Fibroblast of skin of abdomen (primary cell): ENCODE measurements at regions not wholly inside any gene's neighbourhood (a gene's known extent, or its start where the extent isn't known, plus 50 kb on each side); places are given as distances from the start of the nearest gene placed in this dataset.
"Not testable (repeated sequence)": the region's sequence is repeated elsewhere in the genome, so short reads cannot be mapped to it uniquely, and the experiment has no call there.

Experiments
- DNase-seq: peaks from one replicate; pipeline ENCODE4 v3.0.0-alpha.2; 2013

DNA sequence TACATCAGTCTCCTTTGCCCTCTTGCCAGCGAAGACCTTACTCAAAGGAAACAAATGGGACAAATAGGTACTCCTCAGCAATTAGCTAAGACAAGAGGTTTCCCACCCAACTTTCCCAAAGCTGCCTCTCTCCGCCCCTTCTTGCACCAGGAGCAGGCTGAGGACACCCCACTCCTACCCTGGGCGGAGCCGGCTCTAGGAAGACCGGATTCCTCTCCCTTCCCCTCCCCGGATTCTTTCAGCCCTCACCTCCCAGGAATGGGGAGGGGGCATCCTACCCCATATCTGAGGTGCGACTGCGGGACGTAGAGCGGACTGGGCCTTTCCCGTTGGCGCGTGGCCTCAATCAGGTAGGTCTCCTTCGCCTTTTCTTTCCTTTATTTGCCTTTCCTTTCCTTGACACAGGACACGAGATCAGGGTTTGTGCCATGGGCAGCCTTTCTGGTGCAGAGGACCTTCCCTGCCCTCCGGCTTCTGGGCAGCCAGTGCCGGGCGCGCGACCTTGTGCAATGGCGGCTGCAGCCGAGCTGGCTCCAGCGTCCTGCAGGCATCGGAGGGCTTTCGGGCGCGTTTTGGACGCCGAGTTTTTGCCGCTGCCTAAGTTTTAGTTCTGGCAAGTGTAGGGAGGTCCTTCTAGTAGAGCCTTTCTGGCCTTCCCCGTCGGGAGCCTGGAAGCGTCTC, 279.9 kb downstream of the PLS3 start:
- DNase-seq, result not testable (repeated sequence)

DNA sequence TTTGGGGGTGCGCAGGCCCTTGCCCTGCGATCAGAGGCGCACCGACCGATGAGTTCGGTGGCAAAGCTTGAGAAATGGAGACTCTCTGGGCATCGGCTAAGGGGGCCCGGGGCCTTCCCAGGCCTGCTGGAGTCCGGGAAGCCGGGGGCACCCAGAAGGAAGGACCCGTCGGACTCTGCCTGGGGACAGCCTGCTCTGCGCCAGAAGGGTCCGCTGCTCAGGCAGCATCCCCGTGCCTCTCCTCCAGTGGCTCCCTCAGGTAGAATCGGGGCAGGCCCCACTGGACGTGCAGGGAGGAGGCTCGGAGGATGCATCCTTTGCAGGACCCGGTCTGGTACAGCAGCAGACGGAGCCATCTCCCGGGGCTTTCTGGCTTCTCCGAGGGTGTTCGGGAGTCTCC, 290.0 kb downstream of the PLS3 start:
- not testable (repeated sequence) for DNase-seq

DNA sequence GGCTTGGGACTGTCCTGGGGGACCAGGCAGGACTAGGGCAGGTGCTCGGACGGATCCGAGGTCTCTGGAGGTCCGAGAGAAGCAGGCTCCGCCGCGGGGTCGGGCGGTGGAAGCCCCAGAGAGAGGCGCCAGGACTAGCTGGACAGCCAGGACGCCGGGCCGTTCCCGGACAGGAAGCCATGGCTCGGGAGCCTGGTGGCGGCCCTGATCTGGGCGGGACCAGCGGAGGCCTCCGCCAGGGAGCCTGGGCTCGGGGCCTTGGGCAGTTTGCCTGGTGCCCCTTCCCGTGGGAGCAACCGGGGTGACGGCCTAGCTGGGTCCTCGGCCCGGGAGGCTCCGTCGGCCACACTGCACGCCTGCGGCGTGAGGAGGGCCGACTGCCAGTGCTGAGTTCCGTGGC, 292.3 kb downstream of the PLS3 start:
- not testable (repeated sequence) for DNase-seq

DNA sequence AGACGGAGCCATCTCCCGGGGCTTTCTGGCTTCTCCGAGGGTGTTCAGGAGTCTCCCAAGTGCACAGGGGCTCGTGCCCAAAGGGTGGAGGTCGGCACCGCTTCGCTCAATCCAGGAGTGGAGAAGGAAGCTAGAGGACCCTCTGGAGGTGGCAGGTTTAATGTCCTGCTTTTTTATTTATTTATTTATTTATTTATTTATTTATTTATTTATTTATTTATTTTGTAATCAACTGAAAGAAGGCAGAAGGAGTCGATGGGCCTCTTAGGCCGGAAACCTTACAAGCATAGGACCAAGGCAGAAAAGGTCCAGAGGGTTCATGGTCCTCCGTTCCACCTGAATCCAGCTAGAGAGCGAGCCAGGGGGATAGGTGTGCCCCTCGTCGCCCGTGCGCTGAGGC, 289.4 kb upstream of the AGTR2 start:
- DNase-seq, result not testable (repeated sequence)

DNA sequence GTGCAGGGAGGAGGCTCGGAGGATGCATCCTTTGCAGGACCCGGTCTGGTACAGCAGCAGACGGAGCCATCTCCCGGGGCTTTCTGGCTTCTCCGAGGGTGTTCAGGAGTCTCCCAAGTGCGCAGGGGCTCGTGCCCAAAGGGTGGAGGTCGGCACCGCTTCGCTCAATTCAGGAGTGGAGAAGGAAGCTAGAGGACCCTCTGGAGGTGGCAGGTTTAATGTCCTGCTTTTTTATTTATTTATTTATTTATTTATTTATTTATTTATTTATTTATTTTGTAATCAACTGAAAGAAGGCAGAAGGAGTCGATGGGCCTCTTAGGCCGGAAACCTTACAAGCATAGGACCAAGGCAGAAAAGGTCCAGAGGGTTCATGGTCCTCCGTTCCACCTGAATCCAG, 286.4 kb upstream of the AGTR2 start:
- not testable (repeated sequence) for DNase-seq

DNA sequence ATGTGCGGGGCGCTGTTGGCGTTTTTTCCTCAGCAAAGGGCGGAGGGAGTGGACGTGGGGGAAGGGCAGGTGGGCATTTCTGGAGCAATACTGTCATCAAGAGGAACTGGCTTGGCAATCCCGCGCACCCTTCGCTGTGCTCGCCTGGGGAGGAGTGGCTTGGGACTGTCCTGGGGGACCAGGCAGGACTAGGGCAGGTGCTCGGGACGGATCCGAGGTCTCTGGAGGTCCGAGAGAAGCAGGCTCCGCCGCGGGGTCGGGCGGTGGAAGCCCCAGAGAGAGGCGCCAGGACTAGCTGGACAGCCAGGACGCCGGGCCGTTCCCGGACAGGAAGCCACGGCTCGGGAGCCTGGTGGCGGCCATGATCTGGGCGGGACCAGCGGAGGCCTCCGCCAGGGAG, 282.5 kb upstream of the AGTR2 start:
- not testable (repeated sequence) for DNase-seq

DNA sequence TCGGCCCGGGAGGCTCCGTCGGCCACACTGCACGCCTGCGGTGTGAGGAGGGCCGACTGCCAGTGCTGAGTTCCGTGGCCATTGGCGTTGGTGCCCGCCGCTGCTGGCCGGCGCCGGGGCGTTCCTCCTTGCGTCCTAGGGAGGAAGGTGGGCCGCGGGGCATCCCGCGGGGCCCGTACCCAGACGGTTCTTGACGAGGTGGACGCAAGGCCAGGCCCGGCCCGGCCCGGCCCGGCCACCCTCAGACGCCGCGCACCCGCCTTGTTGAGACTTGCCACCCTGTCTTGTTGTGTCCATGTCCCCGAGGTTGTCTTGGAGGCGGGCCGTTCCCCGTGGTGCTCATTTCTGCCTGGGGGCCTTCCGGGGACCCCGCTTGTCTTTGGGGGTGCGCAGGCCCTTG, 282.0 kb upstream of the AGTR2 start:
- not testable (repeated sequence) for DNase-seq

DNA sequence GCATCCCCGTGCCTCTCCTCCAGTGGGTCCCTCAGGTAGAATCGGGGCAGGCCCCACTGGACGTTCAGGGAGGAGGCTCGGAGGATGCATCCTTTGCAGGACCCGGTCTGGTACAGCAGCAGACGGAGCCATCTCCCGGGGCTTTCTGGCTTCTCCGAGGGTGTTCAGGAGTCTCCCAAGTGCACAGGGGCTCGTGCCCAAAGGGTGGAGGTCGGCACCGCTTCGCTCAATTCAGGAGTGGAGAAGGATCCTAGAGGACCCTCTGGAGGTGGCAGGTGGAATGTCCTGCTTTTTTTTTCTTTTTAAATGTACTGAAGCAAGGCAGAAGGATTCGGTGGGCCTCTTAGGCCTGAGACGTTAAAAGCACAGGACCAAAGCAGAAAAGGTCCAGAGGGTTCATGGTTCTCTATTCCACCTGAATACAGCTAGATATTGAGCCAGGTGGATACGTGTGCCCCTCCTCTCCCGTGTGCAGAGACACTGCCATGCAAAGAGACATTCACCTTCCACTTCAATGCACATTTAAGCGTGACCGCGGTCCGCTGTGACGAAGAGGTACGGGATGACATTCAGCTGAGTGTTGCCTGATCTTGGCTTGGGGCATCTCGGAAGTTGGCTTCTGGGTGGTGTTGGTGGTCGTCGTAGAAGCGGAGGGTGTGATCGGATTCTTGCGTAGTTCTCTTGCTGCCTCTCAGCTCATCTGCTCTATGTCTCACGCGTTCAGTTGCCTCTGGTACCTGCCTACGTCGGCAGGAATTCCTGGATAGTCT, 281.2 kb upstream of the AGTR2 start:
- DNase-seq, result no peak

DNA sequence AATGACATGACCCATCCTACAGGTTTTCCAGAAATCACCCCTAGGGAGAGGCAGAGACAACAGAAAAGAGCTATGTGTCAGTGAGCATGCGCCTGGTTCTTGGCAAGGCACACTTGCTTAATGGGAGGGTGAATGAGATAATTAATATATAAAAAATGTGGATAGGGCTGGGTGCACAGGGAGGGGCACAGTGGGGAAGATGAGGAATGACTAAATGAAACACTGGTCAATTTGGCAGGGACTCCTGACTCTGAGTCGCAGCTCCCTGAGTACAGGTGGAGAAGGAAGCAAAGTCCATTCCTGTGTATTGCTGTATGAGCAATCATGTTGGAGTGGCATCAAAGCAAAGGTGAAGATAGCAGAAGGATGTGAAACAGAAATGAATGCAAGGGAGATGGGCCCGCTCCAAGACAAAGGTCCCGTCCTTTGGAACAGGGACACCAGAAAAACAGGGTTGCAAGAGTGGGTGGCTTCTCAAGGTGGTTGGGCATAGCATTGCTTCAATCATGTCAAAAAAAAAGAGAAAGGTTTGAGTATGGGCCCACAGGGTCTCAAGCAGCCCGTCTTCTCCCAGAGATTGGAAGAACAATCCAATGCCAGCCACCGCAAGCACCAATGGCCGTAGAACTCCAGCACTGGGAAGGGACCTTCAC, 278.4 kb upstream of the AGTR2 start:
- DNase-seq, result no peak

DNA sequence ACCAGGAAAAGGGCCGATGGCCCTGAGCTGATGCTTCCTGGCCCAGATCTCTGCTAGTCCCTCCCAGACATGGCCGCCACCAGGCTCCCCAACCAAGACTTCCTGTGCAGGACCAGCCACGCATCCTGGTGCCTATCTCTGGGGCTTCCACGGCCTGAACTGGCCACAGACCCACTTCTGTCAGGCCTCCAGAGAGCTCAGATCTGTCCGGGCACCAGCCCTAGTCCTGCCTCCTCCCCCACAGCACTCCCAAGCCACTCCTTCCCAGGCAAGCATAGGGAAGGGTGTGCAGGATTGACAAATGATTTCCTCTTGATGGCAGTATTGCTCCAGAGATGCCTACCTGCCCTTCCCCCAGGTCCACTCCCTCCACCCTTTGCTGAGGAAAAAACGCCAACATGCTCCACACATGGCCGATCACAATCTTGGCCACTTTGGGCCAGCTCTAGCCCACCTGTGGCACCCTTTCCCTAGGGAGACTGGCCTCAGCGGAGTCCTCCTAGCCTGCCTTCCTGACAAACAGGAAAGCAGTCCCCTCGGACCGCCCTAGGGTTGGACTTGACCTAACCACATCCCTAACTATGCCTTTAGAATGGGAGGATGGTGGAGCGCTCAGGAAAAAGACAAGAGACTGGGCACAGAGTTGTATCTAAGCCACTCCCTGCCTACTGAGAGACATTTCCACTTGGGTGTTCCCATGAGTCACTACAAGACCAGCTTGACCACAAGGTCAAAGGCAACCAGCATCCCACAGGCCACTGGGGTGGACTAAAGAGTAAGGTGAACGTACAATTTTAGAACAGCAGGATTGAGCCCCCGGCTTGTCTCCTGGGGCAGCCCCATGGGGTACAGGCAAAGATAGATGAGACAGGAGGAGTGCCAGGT, 277.5 kb upstream of the AGTR2 start:
- DNase-seq, result no peak

DNA sequence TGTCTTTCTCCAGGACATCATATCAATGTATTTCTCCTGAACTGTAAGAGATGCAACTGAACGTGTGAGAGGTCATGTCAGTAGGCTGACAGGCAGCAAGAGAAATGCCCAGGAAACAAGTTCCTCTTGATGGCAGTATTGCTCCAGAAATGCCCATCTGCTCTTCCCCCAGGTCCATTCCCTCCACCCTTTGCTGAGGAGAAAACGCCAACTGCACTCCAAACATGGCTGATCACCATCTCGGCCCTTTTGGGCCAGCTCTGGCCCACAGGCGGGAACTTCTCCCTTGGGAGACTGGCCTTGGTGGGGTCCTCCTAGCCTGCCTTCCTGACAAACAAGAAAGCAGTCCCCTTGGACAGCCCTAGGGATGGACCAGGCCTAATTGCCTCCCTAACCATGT, 276.5 kb upstream of the AGTR2 start:
- DNase-seq, result no peak

DNA sequence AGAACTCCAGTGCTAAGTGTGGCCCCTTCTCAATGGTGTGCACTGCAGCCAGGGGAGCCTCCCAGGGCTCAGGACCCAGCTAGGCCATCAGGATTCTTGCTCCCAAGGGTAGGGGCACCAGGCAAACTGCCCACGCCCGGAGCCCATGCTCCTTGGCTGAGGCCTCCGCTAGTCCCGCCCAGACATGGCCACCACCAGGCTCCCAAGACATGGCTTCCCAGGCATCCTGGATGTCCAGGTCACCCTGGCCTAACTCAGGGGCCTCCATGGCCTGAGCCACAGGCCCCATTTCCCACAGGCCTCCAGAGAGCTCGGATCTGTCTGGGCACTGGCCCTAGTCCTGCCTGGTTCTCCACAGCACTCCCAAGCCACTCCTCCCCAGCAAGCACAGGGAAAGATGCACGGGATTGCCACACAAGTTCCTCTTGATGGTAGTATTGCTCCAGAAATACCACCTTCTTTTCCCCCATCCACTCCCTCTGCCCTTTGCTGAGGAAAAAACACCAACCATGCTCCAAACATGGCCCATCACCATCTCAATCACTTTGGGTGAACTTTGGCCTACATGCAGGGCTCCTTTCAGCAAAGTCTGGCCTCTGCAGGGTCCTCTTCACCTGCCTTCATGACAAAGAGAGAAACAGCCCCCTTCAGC, 274.7 kb upstream of the AGTR2 start:
- no peak for DNase-seq

DNA sequence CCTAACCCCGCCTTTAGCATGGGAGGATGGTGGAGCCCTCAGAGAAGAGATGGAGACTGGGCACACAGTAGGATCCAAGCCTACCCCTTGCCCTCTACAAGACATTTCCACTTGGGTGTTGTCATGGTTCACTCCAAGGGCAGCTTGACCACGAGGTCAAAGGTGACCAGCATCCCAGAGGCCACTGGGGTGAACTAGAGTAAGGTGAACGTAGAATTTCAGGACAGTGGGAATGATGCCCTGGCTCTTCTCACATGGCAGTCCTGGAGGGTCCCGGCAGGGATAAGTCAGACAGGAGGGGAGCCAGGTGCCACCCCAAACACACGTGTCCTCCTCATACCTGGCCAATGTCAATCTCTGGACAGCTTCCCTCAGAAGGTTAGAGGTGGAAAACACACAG, 274.2 kb upstream of the AGTR2 start:
- DNase-seq, result no peak

DNA sequence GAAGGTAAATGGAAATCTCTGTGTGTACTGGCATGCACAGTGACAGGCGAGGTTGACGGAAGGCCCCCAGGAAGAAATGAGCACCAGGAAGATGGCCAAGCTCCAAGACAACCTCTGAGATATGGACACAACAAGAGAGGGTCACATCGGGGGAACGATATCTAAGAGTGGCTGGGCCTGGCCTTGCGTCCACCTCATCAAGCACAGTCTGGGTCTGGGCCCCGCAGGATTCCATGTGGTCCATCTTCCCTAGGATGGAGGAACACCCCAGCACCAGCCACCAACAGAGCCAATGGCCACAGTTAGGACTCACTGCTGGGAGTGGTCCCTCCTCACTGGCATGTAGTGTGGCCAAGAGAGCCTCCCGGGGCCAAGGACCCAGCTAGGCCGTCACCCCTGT, 272.6 kb upstream of the AGTR2 start:
- no peak for DNase-seq

DNA sequence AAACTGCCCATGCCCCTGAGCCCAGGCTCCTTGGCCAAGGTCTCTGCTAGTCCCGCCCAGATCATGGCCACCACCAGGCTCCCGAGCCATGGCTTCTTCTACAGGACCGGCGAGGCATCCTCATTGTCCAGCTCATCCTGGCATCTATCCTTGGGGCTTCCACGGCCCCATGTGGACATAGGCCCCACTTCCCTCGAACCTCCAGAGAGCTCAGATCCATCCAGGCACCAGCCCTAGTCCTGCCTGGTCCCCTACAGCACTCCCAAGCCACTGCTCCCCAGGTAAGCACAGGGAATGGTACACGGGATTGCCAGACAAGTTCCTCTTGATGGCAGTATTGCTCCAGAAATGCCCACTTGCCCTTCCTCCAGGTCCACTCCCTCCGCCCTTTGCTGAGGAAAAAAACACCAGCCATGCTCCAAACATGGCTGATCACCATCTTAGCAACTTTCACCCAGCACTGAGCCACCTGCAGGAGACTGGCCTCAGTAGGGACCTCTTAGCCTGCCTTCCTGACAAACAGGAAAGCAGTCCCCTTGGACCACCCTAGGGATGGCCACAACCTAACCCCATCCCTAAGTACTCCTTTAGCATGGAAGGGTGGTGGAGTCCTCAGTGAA, 272.1 kb upstream of the AGTR2 start:
- DNase-seq, result no peak

DNA sequence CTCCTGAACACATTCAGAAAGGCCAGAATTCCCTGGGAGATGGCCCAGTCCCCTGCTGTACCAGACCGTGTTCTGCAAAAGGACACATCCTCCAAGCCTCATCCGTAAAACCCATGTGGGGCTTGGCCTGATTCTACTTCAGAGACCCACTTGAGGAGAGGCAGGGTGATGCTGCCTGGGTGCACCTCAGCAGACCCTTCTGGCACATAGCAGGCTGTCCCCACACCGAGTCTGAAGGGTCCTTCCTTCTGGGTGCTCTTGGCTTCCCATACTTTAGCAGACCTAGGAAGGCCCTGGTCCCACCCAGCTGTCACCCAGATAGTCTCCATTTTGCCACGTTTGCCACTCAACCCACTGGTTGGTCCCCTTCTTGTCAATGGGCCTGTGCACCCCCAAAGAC, 270.1 kb upstream of the AGTR2 start:
- DNase-seq, result no peak

DNA sequence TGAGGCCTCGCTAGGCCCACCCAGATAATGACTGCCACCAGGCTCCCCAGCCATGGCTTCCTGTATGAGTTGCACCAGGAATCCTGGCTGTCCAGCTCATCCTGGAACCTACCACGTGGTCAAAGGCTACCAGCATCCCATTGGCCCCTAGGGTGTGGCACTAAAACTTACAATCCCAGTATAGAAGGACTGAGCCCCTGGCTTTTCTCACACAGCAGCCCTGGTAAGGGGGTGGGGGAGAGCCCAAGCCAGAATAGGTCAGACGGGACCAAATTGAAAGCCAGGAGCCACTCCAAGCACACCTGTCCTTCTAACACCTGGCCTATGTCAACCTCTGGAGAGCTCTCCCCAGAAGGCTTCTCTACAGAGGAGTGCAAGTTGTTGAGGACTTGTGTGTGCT, 269.3 kb upstream of the AGTR2 start:
- DNase-seq, result no peak

DNA sequence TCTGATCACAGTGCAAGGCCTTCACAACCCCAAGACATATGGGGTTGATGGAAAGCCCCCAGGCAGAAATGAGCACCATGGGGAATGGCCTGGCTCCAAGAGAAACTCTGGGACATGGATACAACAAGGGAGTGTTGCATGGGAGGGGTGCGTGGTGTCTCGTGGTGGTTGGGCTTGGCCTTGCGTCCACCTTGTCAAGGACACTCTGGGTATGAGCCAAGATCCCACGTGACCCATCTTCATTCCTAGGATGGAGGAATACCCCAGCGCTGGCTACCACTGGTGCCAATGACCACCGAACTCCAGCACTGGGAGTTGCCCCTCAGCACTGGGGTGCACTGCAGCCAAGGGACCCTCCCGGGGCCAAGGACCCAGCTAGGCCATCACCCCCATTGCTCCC, 267.5 kb upstream of the AGTR2 start:
- no peak for DNase-seq

DNA sequence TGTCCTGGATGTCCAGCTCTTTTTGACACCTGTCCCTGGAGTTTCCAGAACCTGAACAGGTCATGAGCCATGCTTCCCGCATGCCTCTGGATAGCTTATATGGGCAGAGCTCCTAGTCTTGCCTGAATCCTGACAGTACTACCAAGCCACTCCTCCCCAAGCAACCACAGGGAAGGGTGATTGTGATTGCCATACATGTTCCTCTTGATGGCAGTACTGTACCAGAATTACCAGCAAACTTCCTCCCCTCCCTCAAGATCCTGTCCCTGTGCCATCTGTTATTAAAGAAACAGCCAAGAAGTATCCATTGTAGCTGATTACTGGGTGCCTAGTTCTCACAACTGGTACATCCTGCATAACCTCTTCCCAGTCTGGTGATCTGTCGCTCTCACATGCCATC, 264.3 kb upstream of the AGTR2 start:
- no peak for DNase-seq

DNA sequence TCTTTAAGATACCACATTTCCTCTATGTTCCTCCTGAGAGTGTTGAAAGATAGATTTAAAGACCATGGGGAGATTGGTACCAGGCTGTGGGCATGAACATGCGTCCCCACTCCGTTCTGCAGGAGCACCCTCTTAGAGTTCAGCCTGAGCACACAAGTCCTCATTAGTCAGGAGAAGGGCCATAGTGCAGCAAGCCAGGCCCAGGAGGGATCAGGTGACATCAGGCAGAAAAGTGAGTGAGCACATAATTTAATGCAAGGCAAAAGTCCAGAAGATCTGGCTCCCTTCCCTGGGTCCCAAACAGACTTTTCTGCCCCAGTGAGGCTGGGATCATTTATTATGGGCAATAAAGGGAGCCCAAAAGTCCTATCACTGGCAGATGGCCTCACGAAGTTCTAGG, 263.7 kb upstream of the AGTR2 start:
- DNase-seq, result no peak

DNA sequence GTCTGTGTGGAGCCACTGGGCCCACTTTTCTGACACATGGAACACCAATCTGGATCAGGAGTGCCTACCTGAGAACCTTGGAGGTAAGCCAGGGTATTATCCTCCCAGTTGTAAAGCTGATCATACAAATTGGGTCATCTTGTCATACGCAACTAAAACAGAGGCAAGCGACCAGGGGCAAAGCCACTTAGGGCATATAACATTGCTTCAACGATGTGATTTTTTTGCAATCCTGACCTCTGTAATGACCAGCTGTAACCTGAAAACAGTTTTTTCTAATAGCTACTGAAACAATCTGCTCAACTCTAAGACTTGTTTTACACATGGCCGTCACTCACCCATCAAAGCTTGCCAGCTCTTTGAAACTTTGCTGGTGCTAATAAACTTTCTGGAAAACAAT, 261.5 kb upstream of the AGTR2 start:
- no peak for DNase-seq

DNA sequence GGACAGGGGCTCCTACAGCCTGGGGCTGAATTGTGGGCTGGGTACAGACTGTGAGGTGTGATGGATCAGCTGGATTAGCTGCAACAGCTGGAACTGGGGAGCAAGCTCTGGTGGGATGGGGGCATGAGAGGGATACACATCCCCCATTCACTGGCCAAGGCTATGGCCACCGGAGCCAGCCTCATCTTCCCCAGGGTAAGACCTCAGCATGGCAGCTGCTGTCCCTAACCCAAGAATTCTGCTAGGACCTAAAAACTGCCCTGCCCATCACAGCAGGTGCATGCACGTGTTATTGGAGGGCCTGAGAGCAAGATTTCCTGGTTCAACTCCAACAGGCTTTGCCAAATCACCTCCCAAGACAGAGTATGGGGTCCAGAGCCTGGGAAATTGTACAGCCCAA, 258.6 kb upstream of the AGTR2 start:
- DNase-seq, result no peak
